ENCODE measurements at regions not wholly inside any gene's neighbourhood (a gene's known extent, or its start where the extent isn't known, plus 50 kb on each side); places are given as distances from the start of the nearest gene placed in this dataset.

GRCh38 chr10:27622596-27622995 lies 118.5 kb downstream of the RAB18 start:
- 67 to 84% (median 70%) methylated on average over 1 of the region's 1 CpG for WGBS, 4 donors
- intact Hi-C loops (cut with DNase I), result no loop called here
- TF ChIP-seq CTCF (IDR thresholded peaks at IDR 0.05) (no peak), POLR2A (IDR thresholded peaks at IDR 0.05) (no peak)
- Histone ChIP-seq H3K27me3 (peaks cover 2% of the 10 kb centered on the region), H3K36me3 (replicated peaks in 1 of 2) (no peaks in the 10 kb centered on the region), H3K27ac (no peak overlapping the region), H3K4me3 (no peak overlapping the region), H3K9me3 (replicated peaks in 1 of 3) (no peaks in the 10 kb centered on the region), H3K4me1 (replicated peaks in 1 of 2) (no peaks in the 10 kb centered on the region)
- DNase-seq, result no peak
